Stimulated activated CD8-positive, alpha-beta memory T cell treated with anti-CD3 and anti-CD28 coated beads, Interleukin-15, amount 100 ng/mL, for 4 hours (primary cell): ENCODE measurements at regions not wholly inside any gene's neighbourhood (a gene's known extent, or its start where the extent isn't known, plus 50 kb on each side); places are given as distances from the start of the nearest gene placed in this dataset.

Experiments used
- DNase-seq, 2 donors: peaks; one replicate each; pipeline ENCODE4 v3.0.0-alpha.2; 2020; ENCODE audit warnings: low read depth in 2 of 2

DNA sequence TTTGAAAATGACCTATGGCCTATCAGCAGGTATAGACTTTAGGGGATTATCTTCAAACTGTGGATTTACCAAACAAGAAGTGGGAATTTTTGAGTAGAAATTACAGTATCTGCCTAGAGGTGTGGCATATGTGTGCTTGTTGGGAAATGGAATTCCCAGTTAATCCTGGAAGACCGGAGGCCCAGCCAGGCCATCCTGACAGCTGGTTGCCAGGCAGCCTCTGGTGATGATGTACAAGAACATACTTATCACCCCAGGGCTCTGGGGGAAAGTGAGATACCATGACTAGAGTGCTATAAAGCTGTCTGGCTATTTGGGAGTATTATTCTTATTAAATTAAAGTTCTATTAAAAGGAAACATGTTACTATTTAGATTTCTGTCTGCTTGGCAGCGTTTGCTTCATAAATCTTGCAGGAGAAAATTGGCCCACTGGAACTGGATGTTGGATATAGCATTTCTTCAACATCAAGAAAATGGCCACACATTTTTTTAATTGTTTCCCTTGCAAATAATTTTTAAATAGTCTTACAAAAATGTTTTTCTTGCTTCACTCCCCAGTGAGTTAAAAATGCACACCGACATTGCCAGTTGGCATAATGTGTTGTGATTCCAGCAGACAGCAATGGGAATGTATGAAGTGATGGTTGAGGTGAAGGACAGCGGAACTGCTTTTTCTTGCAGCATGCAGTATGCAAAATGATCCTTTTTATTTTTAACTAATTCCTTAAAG is 187.8 kb downstream of the MYLK4 start:
- no peak for DNase-seq

DNA sequence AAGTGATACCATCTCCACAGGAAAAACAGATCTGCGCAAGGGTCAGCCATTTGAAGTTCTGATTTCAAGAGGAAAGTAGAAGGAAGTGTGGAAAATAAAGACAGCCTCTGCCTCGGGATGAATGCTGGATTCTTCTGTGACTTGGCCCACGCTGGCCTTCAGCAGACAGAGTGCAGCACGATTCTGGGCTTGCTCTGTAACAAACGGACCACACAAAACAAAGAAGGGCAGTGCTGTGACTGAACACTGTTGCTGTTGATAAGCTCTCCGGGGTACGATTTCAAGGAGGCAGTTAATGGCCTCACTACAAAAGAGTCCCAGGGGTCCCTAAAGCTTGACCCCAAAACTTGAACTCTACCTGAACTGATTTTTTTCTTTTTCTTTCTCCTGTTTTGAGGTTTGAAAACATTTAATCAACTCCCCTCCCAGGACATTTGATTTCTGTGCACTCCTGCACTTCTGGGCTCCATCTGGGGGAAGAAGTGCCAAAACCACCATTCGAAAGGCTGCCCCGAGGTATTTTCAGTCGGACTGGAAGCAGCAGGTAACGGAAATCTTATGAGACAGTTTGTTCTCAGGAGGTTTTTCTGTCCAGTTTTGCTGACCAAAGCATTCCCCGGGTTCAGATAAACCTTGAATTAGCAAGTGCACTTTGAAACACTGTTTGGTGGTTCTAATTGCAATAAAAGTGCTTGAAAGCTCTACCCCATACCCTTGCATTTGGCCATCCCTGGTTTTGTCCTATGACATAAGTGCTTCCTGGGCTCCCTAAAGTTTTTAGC is 189.6 kb downstream of the MYLK4 start:
- no peak for DNase-seq

- no peak for DNase-seq
These were observed 190.4 kb downstream of the MYLK4 start for GRCh38 chr6:2560140-2560818.

DNA sequence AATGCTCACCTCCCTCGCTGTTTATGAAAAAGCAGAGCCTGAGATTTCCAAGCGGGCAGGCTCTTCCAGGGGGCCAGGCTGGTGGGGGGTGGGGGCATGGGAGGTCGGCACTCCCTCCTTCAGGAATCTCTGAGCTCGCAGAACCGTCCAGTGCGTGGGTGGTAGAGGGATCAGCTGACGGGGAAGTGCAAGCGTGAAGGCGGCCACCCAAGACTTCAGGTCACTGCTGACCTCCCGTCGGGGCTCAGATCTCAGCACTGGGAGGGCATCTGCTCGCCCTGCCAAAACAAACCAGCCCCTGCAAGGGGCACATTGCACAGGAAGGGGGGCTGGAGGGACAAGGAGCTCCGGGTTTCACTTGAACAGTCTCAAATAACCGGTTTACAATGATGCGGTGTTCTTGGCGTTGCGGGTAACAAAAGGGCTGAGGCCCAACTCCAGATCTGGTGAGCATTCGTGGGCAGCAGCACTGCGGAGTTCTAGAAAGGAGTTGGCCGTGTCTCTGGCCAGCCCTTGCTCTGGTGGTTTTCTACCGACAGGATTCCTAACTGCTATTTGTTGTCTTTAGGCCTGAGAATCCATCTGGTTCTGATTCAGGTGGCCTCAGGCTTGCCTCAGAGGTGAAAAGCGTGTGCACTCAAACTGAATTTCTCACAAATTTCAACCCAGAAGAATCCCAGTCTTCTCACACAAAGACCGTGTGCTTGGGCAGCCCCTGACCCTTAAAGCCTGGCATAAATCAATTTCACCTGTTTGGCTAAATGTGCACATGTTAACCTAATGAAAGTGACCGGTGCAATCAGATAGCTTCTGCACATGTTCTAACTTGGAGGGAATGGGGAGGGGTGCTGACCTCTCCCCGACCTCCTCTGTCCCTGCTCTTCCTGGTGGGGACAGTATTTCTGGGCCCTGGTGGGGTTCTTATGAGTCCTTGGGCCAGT is 191.6 kb downstream of the MYLK4 start:
- no peak for DNase-seq

DNA sequence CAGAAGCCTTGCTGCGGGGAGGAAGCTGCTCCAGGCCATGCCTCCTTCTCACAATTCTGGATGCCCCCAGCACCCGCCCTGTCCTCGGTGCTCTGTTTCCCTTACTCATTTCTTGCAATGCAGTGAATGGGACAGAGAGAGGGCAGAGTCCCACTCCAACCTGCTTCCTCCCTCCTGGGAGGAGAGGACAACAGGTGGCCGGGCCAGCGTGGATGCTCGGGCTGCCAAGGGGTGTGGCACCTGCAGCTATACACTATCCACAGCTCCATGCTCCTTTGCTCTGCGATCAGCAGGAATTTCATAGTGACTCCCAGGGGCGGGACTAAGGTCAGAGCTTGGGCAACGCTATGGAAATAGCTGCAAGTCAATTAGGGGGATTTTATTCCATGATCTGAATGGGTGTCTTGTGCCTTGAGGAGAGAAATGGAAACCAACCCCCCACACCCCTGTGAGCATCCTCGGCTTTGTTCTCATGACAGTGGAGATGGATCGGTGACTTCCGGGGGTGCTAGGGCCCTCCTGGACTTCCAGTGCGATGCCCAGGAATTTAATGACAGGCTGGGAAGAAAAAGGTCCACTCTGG is 192.5 kb downstream of the MYLK4 start:
- no peak for DNase-seq

DNA sequence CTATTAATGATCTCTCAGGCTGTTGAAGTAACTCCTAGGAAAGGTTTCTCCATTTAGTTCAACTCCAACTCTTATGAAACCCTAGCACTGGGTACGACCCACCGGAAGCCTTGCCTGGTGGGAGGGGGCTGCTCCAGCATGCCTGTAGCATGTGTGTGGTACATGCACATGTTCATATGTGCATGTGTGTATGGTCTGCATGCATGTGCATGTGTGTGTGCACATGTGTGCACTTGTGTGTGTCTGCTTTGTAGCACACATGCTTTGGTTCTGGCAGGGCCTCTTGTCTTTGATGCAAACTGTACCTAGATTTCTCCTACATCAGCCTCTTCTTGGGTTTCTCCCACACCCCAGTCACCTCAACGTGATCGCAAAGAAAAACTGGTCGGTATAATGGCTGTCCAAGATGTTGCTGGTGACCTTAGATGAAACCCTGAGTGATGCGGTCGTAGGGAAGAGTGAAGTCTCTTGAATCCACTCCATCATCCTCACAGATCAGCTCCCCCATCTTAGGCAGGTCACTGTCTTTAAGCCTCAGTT is 193.5 kb downstream of the MYLK4 start:
- no peak for DNase-seq

DNA sequence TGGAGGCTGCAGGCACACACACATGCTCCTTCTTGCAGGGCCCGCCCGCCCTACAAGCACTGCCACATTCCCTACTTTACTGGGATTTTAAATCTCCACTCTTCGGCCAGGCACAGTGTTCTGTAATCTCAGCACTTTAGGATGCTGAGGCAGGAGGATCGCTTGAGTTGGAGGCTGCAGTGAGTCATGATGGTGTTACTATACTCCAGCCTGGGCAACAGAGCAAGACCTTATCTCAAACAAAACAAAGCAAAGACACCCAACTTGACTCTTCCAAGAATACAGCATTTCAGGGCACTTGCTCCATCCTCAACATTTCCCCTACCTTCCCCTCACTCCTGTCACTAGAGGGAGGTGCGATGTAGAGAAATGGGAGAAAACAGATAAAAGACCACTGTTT is 194.0 kb downstream of the MYLK4 start:
- DNase-seq, result no peak

DNA sequence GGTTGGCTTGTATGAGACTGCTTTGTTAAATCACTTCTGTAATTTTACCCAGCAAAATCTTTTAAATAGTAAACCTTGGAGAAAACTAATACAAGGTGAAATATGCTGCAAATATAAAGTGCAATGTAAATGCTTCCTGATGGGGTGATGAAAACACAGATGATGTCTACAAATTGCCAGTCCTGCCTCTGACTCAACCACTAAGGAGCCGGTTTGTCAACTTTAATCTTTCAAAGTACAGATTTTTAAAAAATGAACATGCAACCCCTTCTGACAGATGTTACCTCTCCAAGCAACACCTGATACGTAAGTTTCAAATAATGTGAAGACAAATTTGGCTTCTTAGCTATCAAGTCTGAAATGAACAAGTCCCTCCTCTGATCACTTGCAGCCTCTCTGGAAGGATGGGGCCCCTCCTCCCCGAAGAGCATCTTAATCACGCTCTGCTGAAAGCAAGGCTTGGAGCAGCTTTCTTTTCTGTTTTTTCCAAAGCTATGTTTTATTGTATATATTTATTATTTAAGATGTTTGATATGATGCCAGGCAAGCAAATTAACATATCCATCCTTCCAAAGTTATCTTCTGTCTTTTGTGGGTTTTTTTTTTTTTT is 196.0 kb downstream of the MYLK4 start:
- no peak for DNase-seq

GRCh38 chr6:2552526-2553154 is 198.1 kb downstream of the MYLK4 start:
- DNase-seq, result no peak

- DNase-seq, result no peak
These were observed 199.0 kb downstream of the MYLK4 start for GRCh38 chr6:2551705-2552104.

- DNase-seq, result no peak
These were observed 200.5 kb downstream of the MYLK4 start for GRCh38 chr6:2550247-2550646.

GRCh38 chr6:2549834-2550233 is 200.9 kb downstream of the MYLK4 start:
- DNase-seq, result no peak

- no peak for DNase-seq
These were observed 203.4 kb downstream of the MYLK4 start for GRCh38 chr6:2547355-2547754.

GRCh38 chr6:2546901-2547300 is 203.8 kb downstream of the MYLK4 start:
- no peak for DNase-seq

DNA sequence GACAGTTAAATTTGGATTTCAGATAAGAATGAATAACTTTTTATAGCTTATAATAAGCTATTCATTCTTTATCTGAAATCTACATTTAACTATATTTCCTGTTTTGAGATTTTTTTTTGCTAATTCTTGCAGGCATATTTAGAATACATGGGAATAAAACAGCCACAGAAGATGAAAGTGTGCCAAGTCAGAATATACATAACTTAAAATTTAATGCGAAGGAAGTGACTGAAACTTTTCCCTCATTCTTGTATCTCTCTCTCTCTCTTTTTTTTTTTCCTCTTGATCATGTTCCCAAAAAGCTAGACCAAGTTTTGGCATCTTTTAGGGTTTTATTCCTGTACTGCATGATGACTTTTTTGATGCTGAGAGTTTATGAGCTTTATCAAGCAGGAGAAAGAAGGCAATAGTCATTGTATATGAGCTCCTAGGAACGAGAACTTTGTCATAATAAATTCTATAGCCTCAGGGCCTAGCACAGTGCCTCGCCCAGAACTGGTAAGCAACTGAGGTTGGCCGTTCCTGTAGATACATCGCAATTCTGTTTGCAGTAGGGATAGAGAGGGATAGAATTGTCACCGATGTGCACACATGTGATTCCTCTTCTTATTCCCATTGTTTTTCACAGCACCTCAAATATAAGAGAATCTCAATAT is 205.2 kb downstream of the MYLK4 start:
- no peak for DNase-seq

GRCh38 chr6:2543321-2543720 is 207.4 kb downstream of the MYLK4 start:
- no peak for DNase-seq

- DNase-seq, result peak in 1 of 2 donors; percentile 7
These were observed 207.9 kb downstream of the MYLK4 start for GRCh38 chr6:2542858-2543218.

DNA sequence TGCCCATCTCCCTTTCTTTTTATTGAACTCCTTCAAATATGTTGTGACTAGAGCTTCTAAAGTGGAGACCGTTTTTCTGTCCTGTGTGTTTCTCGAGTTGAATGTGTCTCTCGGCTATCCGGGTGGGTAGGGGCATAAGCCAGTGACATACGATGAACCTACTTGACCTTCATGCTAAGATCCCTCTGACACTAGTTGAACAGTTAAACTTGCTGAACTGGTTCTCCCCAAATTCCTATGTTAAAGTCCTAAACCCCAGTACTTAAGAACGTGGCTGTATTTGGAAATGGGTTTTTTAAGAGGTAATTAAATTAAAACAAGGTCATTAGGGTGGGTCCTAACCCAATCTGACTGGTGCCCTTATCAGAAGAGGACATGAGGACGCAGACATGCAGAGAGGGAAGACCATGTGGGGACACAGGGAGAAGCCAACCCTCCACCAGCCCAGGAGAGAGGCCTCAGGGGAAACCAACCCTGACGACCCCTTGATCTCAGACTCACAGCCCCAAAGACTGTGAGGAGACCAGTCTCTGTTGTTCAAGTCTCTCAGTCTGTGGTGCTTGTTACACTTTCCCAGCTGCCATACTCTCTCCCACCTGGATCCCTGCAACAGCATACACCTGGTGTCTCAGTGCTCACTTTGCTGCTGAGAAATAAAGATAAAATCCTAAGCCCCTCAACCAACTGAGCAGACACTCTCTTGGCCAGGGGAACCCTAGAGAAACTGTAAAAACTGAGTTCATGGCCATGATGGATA is 208.4 kb downstream of the MYLK4 start:
- DNase-seq, result no peak

DNA sequence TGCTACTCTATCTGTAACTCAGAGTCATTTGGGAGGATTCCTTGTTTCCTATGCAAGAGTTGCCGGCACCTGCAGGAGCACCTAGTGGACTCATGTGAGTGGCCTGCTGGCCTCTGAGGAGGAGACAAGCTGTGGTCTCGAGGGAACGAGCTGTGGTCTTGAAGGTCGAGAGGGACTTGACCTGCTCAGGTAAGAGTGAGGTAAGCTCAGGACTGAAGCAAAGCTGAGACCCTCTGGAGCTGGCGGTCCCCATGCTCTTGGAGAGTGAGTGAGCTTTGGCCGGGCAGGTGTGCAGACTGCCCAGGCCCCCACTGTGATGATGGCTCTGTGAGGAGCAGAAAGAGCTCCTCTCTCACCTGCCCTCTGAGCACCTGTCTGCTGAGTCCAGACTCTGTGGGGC is 214.3 kb downstream of the MYLK4 start:
- no peak for DNase-seq
